Tibial nerve (tissue), 3 donors: ENCODE measurements at regions not wholly inside any gene's neighbourhood (a gene's known extent, or its start where the extent isn't known, plus 50 kb on each side); places are given as distances from the start of the nearest gene placed in this dataset.
"Not testable (repeated sequence)": the region's sequence is repeated elsewhere in the genome, so short reads cannot be mapped to it uniquely, and the experiment has no call there.

Experiments
- CTCF ChIP-seq, 5 experiments: fragments of 200-600 bp in 3 of 5; fragments of 450-650 bp in 2 of 5; sonication (generic) in 3 of 5; IDR thresholded peaks; one replicate each; pipeline ENCODE4 v1.5.1; 2016 to 2019; ENCODE audit warnings: antibody characterized with exemption in 5 of 5, mild to moderate bottlenecking in 3 of 5, moderate library complexity in 2 of 5
- POLR2A ChIP-seq, 2 donors: fragments of 450-650 bp; IDR thresholded peaks; one replicate each; pipeline ENCODE4 v1.6.1; 2017; ENCODE audit warnings: antibody characterized with exemption in 2 of 2, mild to moderate bottlenecking in 2 of 2, moderate library complexity in 2 of 2

DNA sequence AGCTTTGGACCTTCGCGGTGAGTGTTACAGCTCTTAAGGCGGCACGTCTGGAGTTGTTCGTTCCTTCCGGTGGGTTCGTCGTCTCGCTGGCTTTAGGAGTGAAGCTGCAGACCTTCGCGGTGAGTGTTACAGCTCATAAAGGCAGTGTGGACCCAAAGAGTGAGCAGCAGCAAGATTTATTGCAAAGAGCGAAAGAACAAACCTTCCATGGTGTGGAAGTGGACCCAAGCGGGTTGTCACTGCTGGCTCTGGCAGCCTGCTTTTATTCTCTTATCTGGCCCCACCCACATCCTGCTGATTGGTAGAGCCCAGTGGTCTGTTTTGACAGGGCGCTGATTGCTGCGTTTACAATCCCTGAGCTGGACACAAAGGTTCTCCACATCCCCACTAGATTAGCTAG is 396.1 kb upstream of the LCORL start:
- TF ChIP-seq CTCF, POLR2A (IDR thresholded peaks at IDR 0.05): not testable (repeated sequence)
